MM.1S (cell line): ENCODE measurements at regions not wholly inside any gene's neighbourhood (a gene's known extent, or its start where the extent isn't known, plus 50 kb on each side); places are given as distances from the start of the nearest gene placed in this dataset.

Experiments
- DNase-seq: peaks from one replicate; pipeline ENCODE4 v3.0.0-alpha.2; 2015
- H2AFZ ChIP-seq: fragments of 300-600 bp; sonication (generic); 2 replicates; pipeline ENCODE4 v1.6.0; 2016; ENCODE audit warnings: antibody characterized with exemption, low read length
- H3F3A ChIP-seq: fragments of 300-600 bp; sonication (generic); 2 replicates; pipeline ENCODE4 v1.6.1; 2016; ENCODE audit warnings: mild to moderate bottlenecking, antibody characterized with exemption, low read length, moderate library complexity, mixed read lengths; ENCODE audit not compliant: insufficient read depth
- H3K27ac ChIP-seq: fragments of 300-600 bp; sonication (generic); 2 replicates; pipeline ENCODE4 v1.5.1; 2016; ENCODE audit warnings: mild to moderate bottlenecking, low read length
- H3K27me3 ChIP-seq: fragments of 300-600 bp; sonication (generic); replicated peaks from 2 replicates; pipeline ENCODE4 v1.6.0; 2016; ENCODE audit warnings: low read length; ENCODE audit not compliant: insufficient read depth
- H3K36me3 ChIP-seq: fragments of 300-600 bp; sonication (generic); replicated peaks from 2 replicates; pipeline ENCODE4 v1.6.1; 2016; ENCODE audit warnings: mild to moderate bottlenecking, low read length, mixed read lengths; ENCODE audit not compliant: insufficient read depth
- H3K4me1 ChIP-seq: fragments of 300-600 bp; sonication (generic); 2 replicates; pipeline ENCODE4 v1.6.1; 2016; ENCODE audit warnings: low read length, mixed read lengths
- H3K4me2 ChIP-seq: fragments of 300-600 bp; sonication (generic); 2 replicates; pipeline ENCODE4 v1.6.0; 2016; ENCODE audit warnings: low read depth, low read length
- H3K4me3 ChIP-seq: fragments of 300-600 bp; sonication (generic); 2 replicates; pipeline ENCODE4 v1.5.1; 2016; ENCODE audit warnings: low read length, mixed read lengths
- H3K79me2 ChIP-seq: fragments of 300-600 bp; sonication (generic); 2 replicates; pipeline ENCODE4 v1.6.1; 2016; ENCODE audit warnings: mixed run types, low read length, mixed read lengths
- H3K9ac ChIP-seq: fragments of 300-600 bp; sonication (generic); 2 replicates; pipeline ENCODE4 v1.6.1; 2016; ENCODE audit warnings: low read length, mixed read lengths
- H3K9me2 ChIP-seq: fragments of 300-600 bp; sonication (generic); replicated peaks from 2 replicates; pipeline ENCODE4 v1.6.1; 2016; ENCODE audit warnings: mild to moderate bottlenecking, low read length, mixed read lengths; ENCODE audit not compliant: insufficient read depth
- H3K9me3 ChIP-seq: fragments of 300-600 bp; sonication (generic); replicated peaks from 2 replicates; pipeline ENCODE4 v1.6.1; 2016; ENCODE audit warnings: mild to moderate bottlenecking, low read length, mixed read lengths; ENCODE audit not compliant: insufficient read depth
- H4K20me1 ChIP-seq: fragments of 300-600 bp; sonication (generic); 2 replicates; pipeline ENCODE4 v1.6.1; 2016; ENCODE audit warnings: mild to moderate bottlenecking, low read length, moderate library complexity, mixed read lengths; ENCODE audit not compliant: insufficient read depth
- CTCF ChIP-seq: fragments of 300-600 bp; sonication (generic); IDR thresholded peaks from 2 replicates; pipeline ENCODE4 v1.5.1; 2016; ENCODE audit warnings: antibody characterized with exemption, low read length, mixed read lengths
- EZH2 ChIP-seq: fragments of 300-600 bp; sonication (generic); optimal IDR thresholded peaks from 2 replicates; pipeline ENCODE3; 2017; ENCODE audit warnings: low read depth, mild to moderate bottlenecking, antibody characterized with exemption, low read length, mixed read lengths
- EZH2phosphoT487 ChIP-seq: fragments of 300-600 bp; sonication (generic); IDR thresholded peaks from 2 replicates; pipeline ENCODE4 v1.6.1; 2018; ENCODE audit warnings: antibody characterized with exemption, low read length

GRCh38 chr5:161167016-161167767 is 315.2 kb upstream of the ATP10B start:
- H3K9me3 ChIP-seq: no peaks in the 10 kb centered on the region
- no peaks in the 10 kb centered on the region for H3K9me2 ChIP-seq
- H3K27me3 ChIP-seq: no peaks in the 10 kb centered on the region
- no peak overlapping the region for H3K27ac ChIP-seq
- TF ChIP-seq EZH2phosphoT487 (no peak), CTCF (no peak), EZH2 (no peak)
- H3K4me3 ChIP-seq: no peak overlapping the region
- no peaks in the 10 kb centered on the region for H4K20me1 ChIP-seq
- H3K9ac ChIP-seq: no peak overlapping the region
- H3K36me3 ChIP-seq: no peaks in the 10 kb centered on the region
- no peak overlapping the region for H3K4me2 ChIP-seq
- no peak overlapping the region for H2AFZ ChIP-seq
- no peak for DNase-seq
- no peaks in the 10 kb centered on the region for H3K4me1 ChIP-seq
- H3K79me2 ChIP-seq: no peaks in the 10 kb centered on the region
- no peaks in the 10 kb centered on the region for H3F3A ChIP-seq

- no peak for DNase-seq
- TF ChIP-seq EZH2phosphoT487: no peak
- no peak for TF ChIP-seq CTCF
- TF ChIP-seq EZH2: no peak
- Histone ChIP-seq H4K20me1 (no peaks in the 10 kb centered on the region), H3K9me3 (no peaks in the 10 kb centered on the region), H3K27ac (no peak overlapping the region), H3K79me2 (no peaks in the 10 kb centered on the region), H2AFZ (no peak overlapping the region), H3K27me3 (no peaks in the 10 kb centered on the region), H3K36me3 (no peaks in the 10 kb centered on the region), H3K9me2 (no peaks in the 10 kb centered on the region), H3F3A (no peaks in the 10 kb centered on the region), H3K4me1 (no peaks in the 10 kb centered on the region), H3K9ac (no peak overlapping the region), H3K4me3 (no peak overlapping the region), H3K4me2 (no peak overlapping the region)
Measured at GRCh38 chr5:161165998-161166660, 314.1 kb upstream of the ATP10B start.

GRCh38 chr5:161157925-161158324 is 305.9 kb upstream of the ATP10B start:
- Histone ChIP-seq H3K4me1 (no peaks in the 10 kb centered on the region), H3K9ac (no peak overlapping the region), H4K20me1 (no peaks in the 10 kb centered on the region), H3K27me3 (no peaks in the 10 kb centered on the region), H3F3A (no peaks in the 10 kb centered on the region), H3K4me3 (no peak overlapping the region), H3K4me2 (no peak overlapping the region), H3K79me2 (no peaks in the 10 kb centered on the region), H3K27ac (no peak overlapping the region), H3K36me3 (no peaks in the 10 kb centered on the region), H3K9me3 (no peaks in the 10 kb centered on the region), H3K9me2 (no peaks in the 10 kb centered on the region), H2AFZ (no peak overlapping the region)
- DNase-seq: no peak
- TF ChIP-seq EZH2 (no peak), EZH2phosphoT487 (no peak), CTCF (no peak)
